Ecto neural progenitor cell (in vitro differentiated cells): ENCODE measurements at regions not wholly inside any gene's neighbourhood (a gene's known extent, or its start where the extent isn't known, plus 50 kb on each side); places are given as distances from the start of the nearest gene placed in this dataset.

ENCODE experiments used
- DNase-seq: peaks from one replicate; pipeline ENCODE4 v3.0.0-alpha.2; 2018; ENCODE audit warnings: low spot score

GRCh38 chr14:54090274-54090673, 133.6 kb upstream of the BMP4 start:
- no peak for DNase-seq

DNA sequence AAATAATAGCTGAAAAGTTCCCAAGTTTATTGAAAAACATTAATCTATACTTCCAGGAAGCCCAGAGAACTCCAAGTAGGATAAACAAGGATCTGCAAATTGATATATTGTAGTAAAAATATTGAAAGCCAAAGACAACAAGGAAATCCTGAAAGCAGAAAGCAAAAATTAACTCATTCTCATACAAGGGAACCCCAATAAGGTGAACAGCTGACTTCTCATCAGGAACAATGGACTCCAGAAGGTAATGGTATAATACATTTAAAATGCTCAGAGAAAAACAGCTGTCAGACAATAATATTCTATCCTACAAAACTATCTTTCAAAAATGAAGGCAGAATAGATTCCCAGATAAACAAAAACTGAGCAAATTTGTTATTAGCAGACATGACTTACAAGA, 138.1 kb upstream of the BMP4 start:
- DNase-seq: no peak

GRCh38 chr14:54098536-54098935, 141.9 kb upstream of the BMP4 start:
- no peak for DNase-seq

- no peak for DNase-seq
These were observed 145.4 kb upstream of the BMP4 start for GRCh38 chr14:54102051-54102456.

DNA sequence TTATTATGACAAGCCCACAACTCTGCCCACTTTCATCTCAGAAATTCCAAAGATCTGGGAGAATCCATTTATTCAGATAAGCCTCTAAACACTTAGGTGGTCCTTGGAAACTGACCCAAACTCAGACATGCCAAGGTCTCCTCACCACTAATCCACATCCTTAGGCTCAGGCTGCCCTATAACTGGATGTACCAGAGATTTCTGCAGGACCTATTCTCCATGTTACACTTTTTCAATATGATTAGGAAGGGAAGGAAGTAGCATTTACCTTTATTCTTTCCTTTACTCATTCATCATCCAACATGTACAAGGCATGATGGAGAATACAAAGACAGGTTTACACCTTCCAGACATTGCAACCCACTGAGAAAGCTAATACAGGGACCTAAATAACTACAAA, 145.9 kb upstream of the BMP4 start:
- DNase-seq: no peak

DNA sequence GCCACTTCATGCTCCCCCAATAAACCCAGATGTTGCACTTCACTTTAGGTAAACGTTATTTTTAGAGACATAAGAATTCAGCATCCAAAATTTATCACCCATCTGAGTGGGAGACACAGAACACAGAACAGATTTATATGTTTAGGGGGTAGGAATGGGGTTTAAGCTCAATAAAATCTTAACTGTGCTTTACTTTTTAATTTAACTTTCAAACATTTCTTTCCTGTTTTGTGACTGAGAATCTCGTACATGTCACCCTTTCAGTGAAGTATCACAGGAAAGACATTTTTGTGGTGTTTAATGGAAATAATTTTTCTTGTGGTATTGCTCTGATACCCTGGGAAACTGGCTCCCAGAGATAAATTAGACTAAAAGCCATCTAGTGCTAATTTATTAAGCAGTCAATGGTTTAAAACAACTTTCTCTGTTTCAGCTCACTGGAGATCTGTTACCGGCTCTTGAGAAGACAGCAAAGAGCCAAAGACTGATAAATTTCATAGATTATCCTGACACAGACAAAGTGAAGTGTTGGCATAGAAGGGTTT, 148.0 kb upstream of the BMP4 start:
- DNase-seq: no peak

DNA sequence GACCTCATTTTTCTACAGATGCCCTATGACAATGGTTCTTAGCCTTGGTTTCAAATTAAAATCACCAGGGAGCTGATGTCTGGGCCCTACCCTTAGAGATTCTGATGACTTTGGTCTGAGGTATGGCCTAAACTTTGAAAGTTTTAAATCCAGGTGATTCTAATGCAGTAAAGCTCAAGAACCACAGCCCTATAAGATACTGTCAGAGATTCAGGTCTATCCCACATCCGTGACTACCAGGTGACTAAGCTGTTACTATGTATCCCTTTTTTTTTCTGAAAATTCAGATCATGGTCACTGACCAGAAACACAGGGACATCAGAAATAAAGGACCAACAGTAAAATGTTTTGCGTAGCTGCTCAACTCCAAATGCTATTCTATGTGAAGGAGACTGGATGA, 148.8 kb upstream of the BMP4 start:
- DNase-seq: no peak

DNA sequence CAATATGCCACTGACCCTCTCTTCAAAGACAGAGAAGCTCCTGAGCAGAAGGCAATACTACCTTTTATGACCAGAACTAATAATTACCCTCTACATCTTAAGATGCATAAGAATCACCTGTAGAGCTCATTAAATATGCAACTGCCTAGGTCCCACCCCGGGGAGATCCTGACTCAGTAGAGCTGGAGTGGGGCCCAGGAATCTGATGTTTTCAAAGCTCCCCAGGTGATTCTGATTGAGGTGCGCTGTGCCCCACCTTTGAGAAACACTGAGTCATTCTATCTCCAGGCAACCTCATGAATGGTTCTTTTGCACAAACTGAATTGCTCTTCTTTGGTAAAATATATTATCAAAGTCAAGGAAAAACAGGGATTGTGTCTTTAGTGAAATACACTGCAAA, 149.3 kb upstream of the BMP4 start:
- no peak for DNase-seq

GRCh38 chr14:54106661-54107377, 150.2 kb upstream of the BMP4 start:
- DNase-seq: no peak

GRCh38 chr14:54108481-54109471, 152.2 kb upstream of the BMP4 start:
- no peak for DNase-seq

GRCh38 chr14:54109521-54110120, 153.0 kb upstream of the BMP4 start:
- DNase-seq: no peak

- no peak for DNase-seq
These were observed 158.3 kb upstream of the BMP4 start for GRCh38 chr14:54114941-54115340.

- DNase-seq: no peak
These were observed 159.7 kb upstream of the BMP4 start for GRCh38 chr14:54116198-54116885.

DNA sequence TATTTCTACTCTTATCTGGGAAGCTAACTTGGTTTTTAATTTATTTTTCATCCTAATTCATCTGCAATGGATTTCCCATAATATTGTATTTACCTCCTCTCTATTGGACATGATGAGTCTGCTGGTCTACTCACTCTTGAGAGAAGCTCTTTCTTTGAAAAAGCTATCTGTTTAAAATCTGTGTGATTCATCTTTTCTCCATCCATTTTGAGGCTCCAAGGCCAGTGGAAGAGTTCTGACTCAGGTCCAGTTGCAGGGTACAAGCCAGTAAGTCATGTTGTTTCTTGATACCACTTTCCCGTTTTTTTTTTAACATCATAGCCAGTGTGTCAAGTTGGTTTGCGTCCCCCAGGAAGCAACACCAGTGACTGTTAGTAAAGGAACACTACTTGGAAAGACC, 160.3 kb upstream of the BMP4 start:
- DNase-seq: no peak

DNA sequence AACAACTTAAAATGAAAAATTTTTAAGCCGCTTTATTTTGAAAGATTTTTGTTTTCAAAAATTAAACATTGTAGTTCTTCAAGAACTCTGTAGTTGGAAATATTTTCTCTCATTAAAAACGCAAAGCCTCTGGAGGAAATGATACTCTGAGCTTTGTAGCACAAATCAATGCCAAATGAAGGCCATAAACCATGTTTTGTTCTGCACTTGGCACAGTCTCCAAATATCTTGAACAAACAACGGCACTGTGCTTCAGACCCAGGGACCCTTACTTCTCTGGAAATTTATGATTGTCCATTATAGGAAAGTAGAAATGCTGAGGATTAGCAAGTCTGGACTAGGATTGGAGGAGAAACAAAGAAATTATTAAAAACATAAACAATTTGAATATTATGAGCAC, 160.8 kb upstream of the BMP4 start:
- DNase-seq: no peak

DNA sequence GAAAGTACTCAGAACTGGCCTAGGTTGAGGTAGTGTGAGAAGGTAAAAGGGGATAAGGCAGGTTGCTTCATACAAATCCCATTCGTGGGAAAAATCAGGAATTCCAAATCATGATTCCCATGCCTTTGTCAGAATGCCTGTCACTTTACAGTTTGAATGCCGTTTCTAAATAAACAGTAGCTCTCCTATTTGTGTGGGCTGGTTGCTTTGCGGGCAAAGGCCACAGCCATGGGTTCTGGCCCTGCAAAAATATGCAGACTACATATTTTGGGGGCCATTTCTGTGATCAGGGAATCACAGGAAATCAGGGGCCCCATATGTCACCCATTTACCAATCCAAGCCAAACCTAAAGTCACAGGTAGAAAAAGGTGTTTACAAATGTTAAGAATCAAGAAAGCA, 161.3 kb upstream of the BMP4 start:
- DNase-seq: no peak

- DNase-seq: no peak
These were observed 163.6 kb upstream of the BMP4 start for GRCh38 chr14:54120260-54120659.

DNA sequence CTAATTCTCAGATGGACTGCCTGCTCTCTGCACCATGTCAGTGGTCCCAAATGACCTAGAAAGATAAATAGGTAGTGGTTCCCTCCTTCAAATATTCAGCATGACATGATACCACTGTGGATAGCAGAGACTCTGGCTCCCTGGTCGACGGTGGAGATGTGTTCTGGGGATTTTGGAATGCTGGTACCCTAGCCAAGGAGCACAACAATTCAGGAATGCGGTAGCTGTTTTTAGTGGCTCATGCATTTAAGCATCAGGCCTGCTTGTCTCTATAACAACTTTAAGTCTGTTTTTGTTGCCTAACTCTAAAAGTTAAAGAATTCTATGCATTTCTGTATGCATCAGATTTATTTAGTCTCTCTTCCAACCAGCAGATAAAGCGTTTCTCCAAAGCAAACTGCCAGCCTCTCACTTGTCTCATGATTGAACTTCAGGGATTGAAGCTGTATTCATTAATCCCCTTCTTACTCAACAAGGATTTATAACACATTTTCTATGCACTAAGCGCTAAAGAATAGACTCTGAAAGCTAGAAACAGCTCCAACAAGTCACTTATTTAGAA, 164.9 kb upstream of the BMP4 start:
- DNase-seq: no peak

DNA sequence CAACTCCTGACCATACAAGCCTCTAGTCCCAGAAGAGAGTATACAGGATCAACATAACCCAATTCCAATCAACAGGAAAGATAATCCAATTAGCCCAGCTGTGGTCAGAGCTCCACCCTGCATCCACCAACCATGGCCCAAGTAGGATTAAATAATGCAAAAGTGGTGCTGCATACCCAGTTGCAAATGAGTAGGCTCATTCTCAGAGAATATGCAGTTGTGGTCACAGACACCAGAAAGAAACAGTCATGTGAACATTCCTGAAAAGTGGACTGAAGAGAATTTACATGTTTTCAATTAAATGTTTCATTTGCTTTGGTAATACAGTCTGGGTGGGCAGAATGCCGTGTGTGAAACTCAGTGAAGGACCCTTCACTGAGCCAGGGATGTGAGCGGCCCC, 167.2 kb upstream of the BMP4 start:
- no peak for DNase-seq

- no peak for DNase-seq
These were observed 168.5 kb upstream of the BMP4 start for GRCh38 chr14:54125109-54125508.

DNA sequence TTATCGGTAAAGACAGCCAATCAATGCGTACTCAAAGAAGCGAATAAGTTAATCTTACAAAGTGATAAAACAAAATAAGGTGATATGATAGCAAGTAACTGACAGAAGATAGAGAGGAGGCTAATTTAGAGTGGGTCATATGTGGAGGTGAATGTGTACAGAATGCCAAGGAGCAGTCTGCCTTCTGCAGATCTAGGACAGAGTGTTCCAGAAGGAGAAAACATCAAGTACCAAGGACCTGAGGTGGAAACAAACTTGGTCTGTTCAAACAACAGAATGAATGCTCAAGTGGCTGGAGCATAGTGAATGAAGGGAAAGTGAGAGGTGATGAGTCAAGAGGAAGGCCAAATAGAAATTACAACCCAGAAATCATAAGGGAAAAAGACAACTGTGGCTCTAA, 170.3 kb upstream of the BMP4 start:
- DNase-seq: no peak

GRCh38 chr14:54127526-54127925, 170.9 kb upstream of the BMP4 start:
- DNase-seq: no peak
